Chondrocyte (in vitro differentiated cells): ENCODE measurements at regions not wholly inside any gene's neighbourhood (a gene's known extent, or its start where the extent isn't known, plus 50 kb on each side); places are given as distances from the start of the nearest gene placed in this dataset.

Experiments
- DNase-seq: peaks from one replicate; pipeline ENCODE4 v3.0.0; 2021; ENCODE audit warnings: mixed read lengths, low spot score
- H3K27ac Mint-ChIP-seq: one replicate; pipeline ENCODE4 v1.8.0; 2021; ENCODE audit warnings: mild to moderate bottlenecking, moderate library complexity, mixed read lengths; ENCODE audit not compliant: unreplicated experiment
- H3K27me3 Mint-ChIP-seq: 2 replicates; pipeline ENCODE4 v1.8.0; 2021; ENCODE audit warnings: low read depth, mixed read lengths
- H3K36me3 Mint-ChIP-seq: 2 replicates; pipeline ENCODE4 v1.8.0; 2021; ENCODE audit warnings: low read depth, mixed read lengths
- H3K4me1 Mint-ChIP-seq: 2 replicates; pipeline ENCODE4 v1.8.0; 2021; ENCODE audit warnings: low read depth, mild to moderate bottlenecking, mixed read lengths
- H3K4me3 Mint-ChIP-seq: one replicate; pipeline ENCODE4 v1.8.0; 2021; ENCODE audit warnings: mild to moderate bottlenecking, moderate library complexity, mixed read lengths; ENCODE audit not compliant: unreplicated experiment
- H3K9me3 Mint-ChIP-seq: 2 replicates; pipeline ENCODE4 v1.8.0; 2021; ENCODE audit warnings: low read depth, mixed read lengths
- TF ChIP-seq, protein P1 (sequence below): fragments of 200-600 bp; sonication (generic); IDR thresholded peaks from 2 replicates; pipeline ENCODE4 v1.5.0; 2021; ENCODE audit warnings: antibody characterized with exemption, mild to moderate bottlenecking, moderate library complexity

DNA sequence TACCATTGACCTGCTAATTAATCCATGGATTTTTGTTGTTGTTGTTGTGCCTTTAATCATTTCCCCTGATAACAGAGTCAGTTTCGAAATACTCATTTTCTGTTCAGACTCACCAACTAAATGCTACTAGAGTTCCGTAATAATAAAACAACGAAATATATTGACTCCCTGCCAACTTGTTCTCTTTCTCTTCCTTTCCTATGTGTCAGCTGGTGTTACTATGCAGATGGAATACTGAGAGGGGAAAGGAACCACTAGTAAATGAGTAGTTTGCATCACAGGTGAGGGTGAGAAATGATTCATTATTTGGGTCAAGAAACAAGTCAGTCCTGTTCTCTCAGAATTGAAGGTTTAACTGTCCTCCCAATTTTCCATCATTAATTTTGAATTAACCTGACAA is 1027.3 kb downstream of the TUSC7 start:
- no peak overlapping the region for H3K27ac Mint-ChIP-seq
- DNase-seq, result no peak

DNA sequence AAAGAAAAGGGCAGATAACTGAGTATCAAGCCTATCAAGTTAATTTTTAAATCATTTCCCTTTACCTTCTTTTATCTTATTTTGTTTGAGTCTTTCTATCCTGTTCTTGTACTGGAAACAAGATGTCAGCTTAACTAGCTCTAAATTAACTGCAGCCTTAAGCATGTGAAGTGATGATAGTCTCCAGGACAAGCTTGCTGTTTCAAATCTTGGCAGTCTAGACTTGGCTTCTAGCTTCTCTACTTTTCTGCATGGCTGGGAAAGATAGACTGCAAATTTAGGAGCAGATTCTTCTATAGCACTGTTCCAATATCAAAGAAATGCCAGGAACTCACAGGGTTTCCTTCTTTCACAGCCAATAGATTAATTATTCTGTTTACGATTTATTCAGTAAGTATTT is 1034.4 kb downstream of the TUSC7 start:
- peaks cover 4% of the 10 kb centered on the region for H3K27me3 Mint-ChIP-seq
- no peak for DNase-seq
- no peaks in the 10 kb centered on the region for H3K36me3 Mint-ChIP-seq
- H3K27ac Mint-ChIP-seq, result no peak overlapping the region
- H3K4me3 Mint-ChIP-seq, result no peak overlapping the region
- TF ChIP-seq, protein P1, sequence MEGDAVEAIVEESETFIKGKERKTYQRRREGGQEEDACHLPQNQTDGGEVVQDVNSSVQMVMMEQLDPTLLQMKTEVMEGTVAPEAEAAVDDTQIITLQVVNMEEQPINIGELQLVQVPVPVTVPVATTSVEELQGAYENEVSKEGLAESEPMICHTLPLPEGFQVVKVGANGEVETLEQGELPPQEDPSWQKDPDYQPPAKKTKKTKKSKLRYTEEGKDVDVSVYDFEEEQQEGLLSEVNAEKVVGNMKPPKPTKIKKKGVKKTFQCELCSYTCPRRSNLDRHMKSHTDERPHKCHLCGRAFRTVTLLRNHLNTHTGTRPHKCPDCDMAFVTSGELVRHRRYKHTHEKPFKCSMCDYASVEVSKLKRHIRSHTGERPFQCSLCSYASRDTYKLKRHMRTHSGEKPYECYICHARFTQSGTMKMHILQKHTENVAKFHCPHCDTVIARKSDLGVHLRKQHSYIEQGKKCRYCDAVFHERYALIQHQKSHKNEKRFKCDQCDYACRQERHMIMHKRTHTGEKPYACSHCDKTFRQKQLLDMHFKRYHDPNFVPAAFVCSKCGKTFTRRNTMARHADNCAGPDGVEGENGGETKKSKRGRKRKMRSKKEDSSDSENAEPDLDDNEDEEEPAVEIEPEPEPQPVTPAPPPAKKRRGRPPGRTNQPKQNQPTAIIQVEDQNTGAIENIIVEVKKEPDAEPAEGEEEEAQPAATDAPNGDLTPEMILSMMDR, result no peak
- no peaks in the 10 kb centered on the region for H3K9me3 Mint-ChIP-seq
- H3K4me1 Mint-ChIP-seq, result peaks cover 8% of the 10 kb centered on the region

More for the DNA sequence above, 1027.3 kb downstream of the TUSC7 start:
- Mint-ChIP-seq H3K9me3 (no peaks in the 10 kb centered on the region), H3K27me3 (no peaks in the 10 kb centered on the region), H3K4me1 (peaks cover 52% of the 10 kb centered on the region), H3K4me3 (no peak overlapping the region), H3K36me3 (no peaks in the 10 kb centered on the region)
- TF ChIP-seq, protein P1, result no peak

DNA sequence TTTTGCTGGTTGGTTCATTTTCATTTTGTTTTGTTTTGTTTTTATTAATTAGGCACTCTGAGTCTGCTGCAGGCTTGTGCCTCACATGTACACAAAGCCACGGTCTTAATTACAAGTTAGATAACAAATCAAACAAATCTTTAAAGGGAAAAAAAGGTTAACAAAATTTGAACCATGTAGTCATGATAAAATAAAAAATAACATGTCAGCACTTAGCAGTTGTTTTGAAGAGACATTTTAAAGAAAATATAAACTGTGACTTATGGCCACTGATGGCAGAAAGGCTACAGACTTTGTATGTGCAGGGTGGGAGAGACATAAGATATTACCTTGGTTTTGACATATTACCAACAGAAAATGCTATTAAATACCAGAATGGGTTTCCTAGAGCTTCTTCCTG is 1035.4 kb downstream of the TUSC7 start:
- Mint-ChIP-seq H3K4me3 (no peak overlapping the region), H3K9me3 (no peaks in the 10 kb centered on the region), H3K36me3 (no peaks in the 10 kb centered on the region), H3K27me3 (peaks cover 4% of the 10 kb centered on the region), H3K4me1 (peaks cover 6% of the 10 kb centered on the region), H3K27ac (no peak overlapping the region)
- TF ChIP-seq, protein P1, result no peak
- DNase-seq, result no peak

DNA sequence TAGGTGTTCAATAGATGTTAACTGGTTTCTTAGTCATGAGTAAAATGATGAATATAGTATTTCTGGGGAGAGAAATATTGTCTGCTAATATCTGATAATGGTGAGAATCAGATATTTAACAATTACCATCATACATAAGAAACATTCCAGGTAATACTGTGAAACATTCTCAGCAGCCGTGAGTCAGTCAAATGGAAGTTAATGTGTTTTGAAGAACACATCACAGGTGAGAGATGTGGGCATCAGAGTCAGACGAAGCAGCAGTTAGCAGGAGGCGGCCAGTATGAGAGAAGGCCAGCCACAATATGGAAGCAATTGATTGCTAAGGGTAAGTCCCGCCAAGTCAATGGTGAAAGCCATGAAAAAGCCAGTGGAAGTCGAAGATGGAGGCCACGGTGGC is 1035.9 kb downstream of the TUSC7 start:
- H3K27me3 Mint-ChIP-seq, result peaks cover 4% of the 10 kb centered on the region
- peaks cover under 1% of the 10 kb centered on the region for H3K4me1 Mint-ChIP-seq
- H3K36me3 Mint-ChIP-seq, result no peaks in the 10 kb centered on the region
- H3K27ac Mint-ChIP-seq, result no peak overlapping the region
- TF ChIP-seq, protein P1, result no peak
- H3K9me3 Mint-ChIP-seq, result no peaks in the 10 kb centered on the region
- H3K4me3 Mint-ChIP-seq, result no peak overlapping the region
- no peak for DNase-seq

DNA sequence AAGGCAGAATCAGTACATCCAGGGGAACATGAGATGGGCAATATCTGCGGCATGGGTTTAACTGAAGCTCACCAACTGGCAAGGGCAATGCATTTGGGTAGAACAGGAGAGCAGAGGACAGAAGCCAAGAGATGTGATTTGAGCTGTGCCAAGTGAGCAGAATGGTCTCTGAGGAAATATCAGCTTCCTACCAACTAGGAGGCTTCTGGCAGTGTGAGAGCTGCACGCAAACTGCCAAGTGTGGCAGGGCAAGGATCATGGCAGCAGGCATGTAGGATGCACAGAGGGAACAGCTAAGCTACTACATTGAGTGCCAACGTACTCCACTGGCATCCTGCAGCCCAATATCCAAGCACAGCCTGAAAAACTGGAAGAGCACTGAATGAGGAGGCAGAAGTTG is 1036.5 kb downstream of the TUSC7 start:
- TF ChIP-seq, protein P1, result no peak
- DNase-seq, result no peak
- H3K9me3 Mint-ChIP-seq, result no peaks in the 10 kb centered on the region
- H3K27me3 Mint-ChIP-seq, result peaks cover 4% of the 10 kb centered on the region
- no peak overlapping the region for H3K4me3 Mint-ChIP-seq
- no peak overlapping the region for H3K27ac Mint-ChIP-seq
- no peaks in the 10 kb centered on the region for H3K36me3 Mint-ChIP-seq
- H3K4me1 Mint-ChIP-seq, result no peaks in the 10 kb centered on the region
